ENCODE measurements at regions not wholly inside any gene's neighbourhood (a gene's known extent, or its start where the extent isn't known, plus 50 kb on each side); places are given as distances from the start of the nearest gene placed in this dataset.

- H3K27me3 Mint-ChIP-seq = no peaks in the 10 kb centered on the region
- no peak for ATAC-seq (ENCODE audit: poor library complexity)
Measured at GRCh38 chr4:23590431-23590830, 299.4 kb downstream of the PPARGC1A start.

GRCh38 chr4:23584024-23584423, 305.8 kb downstream of the PPARGC1A start:
- no peaks in the 10 kb centered on the region for H3K36me3 Mint-ChIP-seq (ENCODE audit: low read depth)
- H3K9me3 Mint-ChIP-seq = peaks cover 2% of the 10 kb centered on the region
- Histone ChIP-seq H3K27ac (ENCODE audit: low read depth in 1 of 2, low read length in 2 of 2) (no peak overlapping the region), H3K4me3 (ENCODE audit: low read length) (no peak overlapping the region), H3K9me3 (ENCODE audit: control insufficient read depth in 1 of 2, insufficient read depth in 1 of 2, low read length in 2 of 2) (no peaks in the 10 kb centered on the region), H3K4me1 (ENCODE audit: insufficient read depth, low read length) (no peaks in the 10 kb centered on the region), H3K27me3 (ENCODE audit: control insufficient read depth in 1 of 2, insufficient read depth in 2 of 2, low read length in 2 of 2) (no peaks in the 10 kb centered on the region), H3K36me3 (ENCODE audit: insufficient read depth, low read length) (no peaks in the 10 kb centered on the region)
- ChIA-PET CTCF (no interaction called here), POLR2A (no interaction called here)
- H3K27me3 Mint-ChIP-seq = no peaks in the 10 kb centered on the region
- no peak for DNase-seq
- intact Hi-C loops (cut with DNase I, micrococcal nuclease) = no loop called here
- ATAC-seq (ENCODE audit: poor library complexity) = no peak
- no peaks in the 10 kb centered on the region for H3K4me1 Mint-ChIP-seq (ENCODE audit: low read depth)
- no peak overlapping the region for H3K27ac Mint-ChIP-seq
- H3K4me3 Mint-ChIP-seq = no peak overlapping the region
- TF ChIP-seq CTCF (IDR thresholded peaks at IDR 0.05) = no peak

More at GRCh38 chr4:23590431-23590830, 299.4 kb downstream of the PPARGC1A start:
- Mint-ChIP-seq H3K4me3 (no peak overlapping the region), H3K36me3 (ENCODE audit: low read depth) (no peaks in the 10 kb centered on the region), H3K9me3 (peaks cover 10% of the 10 kb centered on the region), H3K4me1 (ENCODE audit: low read depth) (no peaks in the 10 kb centered on the region), H3K27ac (no peak overlapping the region)
- H3K4me1 ChIP-seq (ENCODE audit: insufficient read depth, low read length) = no peaks in the 10 kb centered on the region
- no peak for TF ChIP-seq CTCF (IDR thresholded peaks at IDR 0.05)
- H3K4me3 ChIP-seq (ENCODE audit: low read length) = no peak overlapping the region
- no peaks in the 10 kb centered on the region for H3K27me3 ChIP-seq (ENCODE audit: control insufficient read depth in 1 of 2, insufficient read depth in 2 of 2, low read length in 2 of 2)
- DNase-seq = no peak
- intact Hi-C loops (cut with DNase I, micrococcal nuclease) = no loop called here
- ChIA-PET CTCF (no interaction called here), POLR2A (no interaction called here)
- H3K36me3 ChIP-seq (ENCODE audit: insufficient read depth, low read length) = no peaks in the 10 kb centered on the region
- peaks cover 0 to 7% of the 10 kb centered on the region in 2 experiments for H3K9me3 ChIP-seq (ENCODE audit: control insufficient read depth in 1 of 2, insufficient read depth in 1 of 2, low read length in 2 of 2)
- no peak overlapping the region for H3K27ac ChIP-seq (ENCODE audit: low read depth in 1 of 2, low read length in 2 of 2)

- H3K27me3 ChIP-seq (ENCODE audit: control insufficient read depth in 1 of 2, insufficient read depth in 2 of 2, low read length in 2 of 2) = no peaks in the 10 kb centered on the region
- H3K27me3 Mint-ChIP-seq = no peaks in the 10 kb centered on the region
- CTCF ChIA-PET = no interaction called here
Measured at GRCh38 chr4:23582671-23583070, 307.2 kb downstream of the PPARGC1A start.

More at GRCh38 chr4:23582671-23583070, 307.2 kb downstream of the PPARGC1A start:
- Histone ChIP-seq H3K4me3 (ENCODE audit: low read length) (no peak overlapping the region), H3K4me1 (ENCODE audit: insufficient read depth, low read length) (no peaks in the 10 kb centered on the region), H3K27ac (ENCODE audit: low read depth in 1 of 2, low read length in 2 of 2) (no peak overlapping the region), H3K9me3 (ENCODE audit: control insufficient read depth in 1 of 2, insufficient read depth in 1 of 2, low read length in 2 of 2) (no peaks in the 10 kb centered on the region), H3K36me3 (ENCODE audit: insufficient read depth, low read length) (no peaks in the 10 kb centered on the region)
- TF ChIP-seq CTCF (IDR thresholded peaks at IDR 0.05) = no peak
- no peak for DNase-seq
- POLR2A ChIA-PET = no interaction called here
- H3K27ac Mint-ChIP-seq = no peak overlapping the region
- H3K9me3 Mint-ChIP-seq = peaks cover 3% of the 10 kb centered on the region
- H3K4me1 Mint-ChIP-seq (ENCODE audit: low read depth) = no peaks in the 10 kb centered on the region
- no peak overlapping the region for H3K4me3 Mint-ChIP-seq
- intact Hi-C loops (cut with DNase I, micrococcal nuclease) = no loop called here
- no peaks in the 10 kb centered on the region for H3K36me3 Mint-ChIP-seq (ENCODE audit: low read depth)
- ATAC-seq (ENCODE audit: poor library complexity) = no peak

Data from CD4-positive, alpha-beta T cell (primary cell).